ENCODE measurements at regions not wholly inside any gene's neighbourhood (a gene's known extent, or its start where the extent isn't known, plus 50 kb on each side); places are given as distances from the start of the nearest gene placed in this dataset.

DNA sequence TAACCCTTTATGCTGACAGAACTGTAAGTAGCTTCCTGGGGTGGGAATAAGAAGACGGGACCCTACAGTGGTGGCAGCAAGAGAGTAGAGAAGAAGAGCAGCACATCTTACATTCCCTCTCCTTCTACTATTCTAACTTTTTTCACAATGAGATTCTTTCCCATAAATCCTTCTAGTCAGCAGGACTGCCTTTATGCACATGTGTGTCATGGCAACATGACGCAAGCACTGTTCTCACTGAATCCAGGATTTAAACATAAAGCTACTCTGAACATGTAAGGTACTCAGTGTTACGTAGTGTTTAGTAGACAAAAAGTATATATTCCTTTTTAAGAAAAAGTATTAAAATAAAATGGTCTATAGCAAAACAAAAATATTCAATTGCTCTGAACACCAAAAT lies 309.7 kb upstream of the LYPLAL1 start:
- peak in 1 of 2 donors; percentile 21 for DNase-seq (ENCODE audit: low read depth in 2 of 2)
- H2AFZ ChIP-seq (ENCODE audit: low read length), result no peak overlapping the region
- H3K36me3 ChIP-seq (ENCODE audit: control insufficient read depth, insufficient read depth, low read length), result no peaks in the 10 kb centered on the region
- H3K27me3 ChIP-seq (ENCODE audit: control insufficient read depth, insufficient read depth, low read length), result no peaks in the 10 kb centered on the region
- peaks cover 3% of the 10 kb centered on the region for H3K4me1 ChIP-seq (ENCODE audit: control insufficient read depth, extremely low read depth, insufficient read depth, low read length)
- no peak overlapping the region for H3K4me2 ChIP-seq (ENCODE audit: extremely low read depth, insufficient read depth, low read length)
- H3K9ac ChIP-seq (ENCODE audit: insufficient read depth, low read length), result no peak overlapping the region
- TF ChIP-seq, protein P1, sequence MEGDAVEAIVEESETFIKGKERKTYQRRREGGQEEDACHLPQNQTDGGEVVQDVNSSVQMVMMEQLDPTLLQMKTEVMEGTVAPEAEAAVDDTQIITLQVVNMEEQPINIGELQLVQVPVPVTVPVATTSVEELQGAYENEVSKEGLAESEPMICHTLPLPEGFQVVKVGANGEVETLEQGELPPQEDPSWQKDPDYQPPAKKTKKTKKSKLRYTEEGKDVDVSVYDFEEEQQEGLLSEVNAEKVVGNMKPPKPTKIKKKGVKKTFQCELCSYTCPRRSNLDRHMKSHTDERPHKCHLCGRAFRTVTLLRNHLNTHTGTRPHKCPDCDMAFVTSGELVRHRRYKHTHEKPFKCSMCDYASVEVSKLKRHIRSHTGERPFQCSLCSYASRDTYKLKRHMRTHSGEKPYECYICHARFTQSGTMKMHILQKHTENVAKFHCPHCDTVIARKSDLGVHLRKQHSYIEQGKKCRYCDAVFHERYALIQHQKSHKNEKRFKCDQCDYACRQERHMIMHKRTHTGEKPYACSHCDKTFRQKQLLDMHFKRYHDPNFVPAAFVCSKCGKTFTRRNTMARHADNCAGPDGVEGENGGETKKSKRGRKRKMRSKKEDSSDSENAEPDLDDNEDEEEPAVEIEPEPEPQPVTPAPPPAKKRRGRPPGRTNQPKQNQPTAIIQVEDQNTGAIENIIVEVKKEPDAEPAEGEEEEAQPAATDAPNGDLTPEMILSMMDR (conservative IDR thresholded peaks at IDR 0.05 in 1 of 2, IDR thresholded peaks at IDR 0.05 in 1 of 2; ENCODE audit: low read depth in 1 of 2, low read length in 2 of 2), result no peak
- no peak for TF ChIP-seq EZH2 (IDR thresholded peaks at IDR 0.05; ENCODE audit: low read length, missing control alignments)
- H3K27ac ChIP-seq (ENCODE audit: insufficient read depth, low read length), result no peak overlapping the region
- H3K4me3 ChIP-seq (replicated peaks in 1 of 4; ENCODE audit: control extremely low read depth in 1 of 4, insufficient read depth in 1 of 4, low read depth in 3 of 4, low read length in 4 of 4), result no peak overlapping the region
- no peaks in the 10 kb centered on the region for H3K9me3 ChIP-seq (ENCODE audit: control insufficient read depth, insufficient read depth, low read depth, low read length)
- no peaks in the 10 kb centered on the region for H3K79me2 ChIP-seq (ENCODE audit: control insufficient read depth, insufficient read depth, low read length)
- H4K20me1 ChIP-seq (ENCODE audit: control insufficient read depth, extremely low read depth, insufficient read depth, low read length), result no peaks in the 10 kb centered on the region

DNA sequence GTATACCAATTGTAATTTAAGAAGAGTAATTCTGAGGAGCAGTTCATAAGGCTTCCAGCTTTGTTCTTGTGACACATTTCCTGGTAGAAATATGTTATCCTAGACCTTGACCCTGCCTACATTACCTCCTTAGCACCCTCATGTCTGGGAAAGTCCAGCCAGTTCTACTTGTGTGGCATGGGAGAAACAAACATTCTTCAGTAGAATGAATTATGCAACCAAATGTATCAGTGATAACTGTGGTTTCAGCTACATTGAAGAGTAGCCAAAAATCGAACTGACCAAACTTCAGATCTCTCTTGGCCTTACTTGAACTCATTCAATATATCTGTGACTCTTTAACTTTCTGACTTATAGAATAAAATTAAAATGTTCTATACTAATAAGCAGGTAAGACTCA lies 308.1 kb upstream of the LYPLAL1 start:
- no peak overlapping the region for H3K9ac ChIP-seq (ENCODE audit: insufficient read depth, low read length)
- peak; percentile 34 to 80 for DNase-seq (ENCODE audit: low read depth in 2 of 2)
- H3K79me2 ChIP-seq (ENCODE audit: control insufficient read depth, insufficient read depth, low read length), result no peaks in the 10 kb centered on the region
- no peaks in the 10 kb centered on the region for H3K9me3 ChIP-seq (ENCODE audit: control insufficient read depth, insufficient read depth, low read depth, low read length)
- H3K4me1 ChIP-seq (ENCODE audit: control insufficient read depth, extremely low read depth, insufficient read depth, low read length), result peaks cover 3% of the 10 kb centered on the region
- H4K20me1 ChIP-seq (ENCODE audit: control insufficient read depth, extremely low read depth, insufficient read depth, low read length), result no peaks in the 10 kb centered on the region
- H3K4me3 ChIP-seq (replicated peaks in 1 of 4; ENCODE audit: control extremely low read depth in 1 of 4, insufficient read depth in 1 of 4, low read depth in 3 of 4, low read length in 4 of 4), result no peak overlapping the region
- H3K4me2 ChIP-seq (ENCODE audit: extremely low read depth, insufficient read depth, low read length), result no peak overlapping the region
- no peaks in the 10 kb centered on the region for H3K36me3 ChIP-seq (ENCODE audit: control insufficient read depth, insufficient read depth, low read length)
- H3K27ac ChIP-seq (ENCODE audit: insufficient read depth, low read length), result no peak overlapping the region
- TF ChIP-seq EZH2 (IDR thresholded peaks at IDR 0.05; ENCODE audit: low read length, missing control alignments), result no peak
- TF ChIP-seq, protein P1 (conservative IDR thresholded peaks at IDR 0.05 in 1 of 2, IDR thresholded peaks at IDR 0.05 in 1 of 2; ENCODE audit: low read depth in 1 of 2, low read length in 2 of 2), result no peak
- no peaks in the 10 kb centered on the region for H3K27me3 ChIP-seq (ENCODE audit: control insufficient read depth, insufficient read depth, low read length)
- H2AFZ ChIP-seq (ENCODE audit: low read length), result no peak overlapping the region

DNA sequence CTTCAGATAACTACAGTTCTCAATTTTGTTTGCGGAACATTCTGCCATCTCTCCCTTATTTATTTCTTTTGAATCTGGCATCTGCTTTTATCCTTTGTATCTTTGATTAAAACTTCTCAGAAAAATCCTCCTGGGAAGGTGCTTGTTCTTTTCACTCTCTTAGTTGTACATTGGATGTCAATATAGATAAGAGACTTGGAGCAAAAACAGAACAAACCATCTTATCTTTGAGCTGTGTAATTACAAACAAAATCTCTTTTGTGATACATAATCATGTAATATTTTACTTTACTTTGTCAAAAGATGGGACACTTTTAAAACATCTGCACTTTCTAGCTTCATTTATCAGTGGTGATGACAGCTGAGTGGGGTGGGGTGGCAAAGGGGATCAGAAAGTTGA lies 307.2 kb upstream of the LYPLAL1 start:
- TF ChIP-seq EZH2 (IDR thresholded peaks at IDR 0.05; ENCODE audit: low read length, missing control alignments), result no peak
- TF ChIP-seq, protein P1 (conservative IDR thresholded peaks at IDR 0.05 in 1 of 2, IDR thresholded peaks at IDR 0.05 in 1 of 2; ENCODE audit: low read depth in 1 of 2, low read length in 2 of 2), result no peak
- Histone ChIP-seq H4K20me1 (ENCODE audit: control insufficient read depth, extremely low read depth, insufficient read depth, low read length) (no peaks in the 10 kb centered on the region), H3K4me3 (replicated peaks in 1 of 4; ENCODE audit: control extremely low read depth in 1 of 4, insufficient read depth in 1 of 4, low read depth in 3 of 4, low read length in 4 of 4) (no peak overlapping the region), H3K27ac (ENCODE audit: insufficient read depth, low read length) (no peak overlapping the region), H2AFZ (ENCODE audit: low read length) (no peak overlapping the region), H3K79me2 (ENCODE audit: control insufficient read depth, insufficient read depth, low read length) (no peaks in the 10 kb centered on the region), H3K4me2 (ENCODE audit: extremely low read depth, insufficient read depth, low read length) (no peak overlapping the region), H3K4me1 (ENCODE audit: control insufficient read depth, extremely low read depth, insufficient read depth, low read length) (peaks cover 3% of the 10 kb centered on the region), H3K27me3 (ENCODE audit: control insufficient read depth, insufficient read depth, low read length) (no peaks in the 10 kb centered on the region), H3K9me3 (ENCODE audit: control insufficient read depth, insufficient read depth, low read depth, low read length) (no peaks in the 10 kb centered on the region), H3K36me3 (ENCODE audit: control insufficient read depth, insufficient read depth, low read length) (no peaks in the 10 kb centered on the region), H3K9ac (ENCODE audit: insufficient read depth, low read length) (no peak overlapping the region)
- no peak for DNase-seq (ENCODE audit: low read depth in 2 of 2)
